ENCODE measurements at regions not wholly inside any gene's neighbourhood (a gene's known extent, or its start where the extent isn't known, plus 50 kb on each side); places are given as distances from the start of the nearest gene placed in this dataset.

DNA sequence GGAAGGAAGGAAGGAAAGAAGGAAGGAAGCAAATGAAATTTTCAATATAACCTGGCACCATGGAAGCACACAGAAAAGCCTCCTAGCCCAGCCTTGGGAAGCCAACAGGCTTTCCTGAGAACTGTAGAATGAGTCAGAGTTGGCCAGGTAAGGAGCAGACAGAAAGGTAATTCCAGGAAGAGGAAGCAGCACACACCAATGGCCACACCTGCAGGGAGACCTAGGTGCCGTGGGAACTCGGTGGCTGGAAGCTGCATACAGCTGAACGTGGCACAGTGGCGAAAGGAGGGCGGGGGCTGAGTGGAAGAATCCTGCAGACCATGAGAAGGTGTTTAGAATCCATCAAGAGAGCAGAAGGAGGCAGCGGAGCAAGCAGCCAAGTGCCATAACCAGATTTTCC, 224.8 kb upstream of the RREB1 start:
- no peak for DNase-seq (ENCODE audit: low read depth)
- TF ChIP-seq, protein P1, sequence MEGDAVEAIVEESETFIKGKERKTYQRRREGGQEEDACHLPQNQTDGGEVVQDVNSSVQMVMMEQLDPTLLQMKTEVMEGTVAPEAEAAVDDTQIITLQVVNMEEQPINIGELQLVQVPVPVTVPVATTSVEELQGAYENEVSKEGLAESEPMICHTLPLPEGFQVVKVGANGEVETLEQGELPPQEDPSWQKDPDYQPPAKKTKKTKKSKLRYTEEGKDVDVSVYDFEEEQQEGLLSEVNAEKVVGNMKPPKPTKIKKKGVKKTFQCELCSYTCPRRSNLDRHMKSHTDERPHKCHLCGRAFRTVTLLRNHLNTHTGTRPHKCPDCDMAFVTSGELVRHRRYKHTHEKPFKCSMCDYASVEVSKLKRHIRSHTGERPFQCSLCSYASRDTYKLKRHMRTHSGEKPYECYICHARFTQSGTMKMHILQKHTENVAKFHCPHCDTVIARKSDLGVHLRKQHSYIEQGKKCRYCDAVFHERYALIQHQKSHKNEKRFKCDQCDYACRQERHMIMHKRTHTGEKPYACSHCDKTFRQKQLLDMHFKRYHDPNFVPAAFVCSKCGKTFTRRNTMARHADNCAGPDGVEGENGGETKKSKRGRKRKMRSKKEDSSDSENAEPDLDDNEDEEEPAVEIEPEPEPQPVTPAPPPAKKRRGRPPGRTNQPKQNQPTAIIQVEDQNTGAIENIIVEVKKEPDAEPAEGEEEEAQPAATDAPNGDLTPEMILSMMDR (IDR thresholded peaks at IDR 0.05; ENCODE audit: insufficient read depth, low read depth, low read length), result no peak
- no peak overlapping the region for H3K4me3 ChIP-seq (ENCODE audit: low read depth, low read length)

DNA sequence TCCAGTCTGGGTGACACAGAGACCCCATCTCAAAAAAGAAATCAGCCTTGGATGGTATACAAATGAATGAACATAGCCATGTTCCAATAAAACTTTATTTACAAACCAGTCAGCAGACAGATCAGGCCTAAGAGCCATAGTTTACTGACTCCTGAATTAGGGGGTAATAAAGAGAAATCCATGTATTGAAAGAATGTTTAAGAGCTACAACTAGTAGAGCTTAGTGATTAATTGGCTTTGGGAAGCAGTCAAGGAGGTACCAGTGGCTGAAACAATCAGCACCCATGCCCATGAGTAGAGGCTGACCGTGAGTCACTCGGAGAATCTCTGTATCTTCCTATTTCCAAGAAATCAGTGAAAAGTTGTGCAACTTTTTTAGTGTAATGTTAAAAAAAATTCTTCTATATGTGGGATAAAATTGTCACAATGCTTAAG, 223.6 kb upstream of the RREB1 start:
- H3K4me3 ChIP-seq (ENCODE audit: low read depth, low read length), result no peak overlapping the region
- TF ChIP-seq, protein P1 (IDR thresholded peaks at IDR 0.05; ENCODE audit: insufficient read depth, low read depth, low read length), result no peak
- DNase-seq (ENCODE audit: low read depth), result peak; percentile 25

GRCh38 chr6:6884916-6885315, 222.8 kb upstream of the RREB1 start:
- DNase-seq (ENCODE audit: low read depth), result no peak
- TF ChIP-seq, protein P1 (IDR thresholded peaks at IDR 0.05; ENCODE audit: insufficient read depth, low read depth, low read length), result no peak
- no peak overlapping the region for H3K4me3 ChIP-seq (ENCODE audit: low read depth, low read length)

DNA sequence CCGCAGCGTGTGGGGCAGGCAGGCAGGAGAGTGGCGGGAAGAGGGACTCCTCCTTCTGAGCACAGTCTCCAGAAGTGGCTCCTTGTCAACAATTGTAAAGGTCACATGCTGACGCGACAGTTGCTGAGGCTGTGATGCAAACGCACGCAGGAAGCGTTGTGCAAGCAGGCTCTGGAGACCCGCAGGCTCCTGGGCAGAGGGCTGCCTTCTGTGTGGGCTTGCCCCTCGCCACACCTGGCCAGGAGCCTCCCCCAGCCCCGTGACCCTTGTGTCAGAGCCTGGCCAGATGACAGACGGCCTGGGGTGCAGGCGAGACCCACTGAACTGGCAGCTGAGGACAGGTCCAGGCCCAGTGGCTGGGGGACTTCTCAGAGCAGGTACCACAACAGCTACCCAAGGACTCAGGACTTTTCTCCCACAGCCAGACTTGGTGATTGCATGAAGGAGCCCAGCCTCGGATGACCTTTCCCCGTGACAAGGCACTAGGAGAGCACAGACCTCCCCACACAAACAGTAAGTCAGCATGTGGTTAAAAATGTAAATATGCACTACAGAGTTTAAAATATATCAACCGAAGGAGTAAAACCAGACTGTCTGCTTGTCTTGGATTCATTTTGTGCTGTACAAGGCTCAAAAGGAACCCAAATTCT, 222.1 kb upstream of the RREB1 start:
- no peak overlapping the region for H3K4me3 ChIP-seq (ENCODE audit: low read depth, low read length)
- DNase-seq (ENCODE audit: low read depth), result peak; percentile 49
- TF ChIP-seq, protein P1 (IDR thresholded peaks at IDR 0.05; ENCODE audit: insufficient read depth, low read depth, low read length), result no peak

- no peak for DNase-seq (ENCODE audit: low read depth)
- H3K4me3 ChIP-seq (ENCODE audit: low read depth, low read length), result no peak overlapping the region
- TF ChIP-seq, protein P1 (IDR thresholded peaks at IDR 0.05; ENCODE audit: insufficient read depth, low read depth, low read length), result no peak
These were observed 221.4 kb upstream of the RREB1 start for GRCh38 chr6:6886171-6886885.

GRCh38 chr6:6886886-6887285, 220.9 kb upstream of the RREB1 start:
- TF ChIP-seq, protein P1 (IDR thresholded peaks at IDR 0.05; ENCODE audit: insufficient read depth, low read depth, low read length), result no peak
- no peak for DNase-seq (ENCODE audit: low read depth)

More at GRCh38 chr6:6886886-6887285, 220.9 kb upstream of the RREB1 start:
- H3K4me3 ChIP-seq (ENCODE audit: low read depth, low read length), result no peak overlapping the region

Data from fibroblast of villous mesenchyme (primary cell).